ENCODE measurements at regions not wholly inside any gene's neighbourhood (a gene's known extent, or its start where the extent isn't known, plus 50 kb on each side); places are given as distances from the start of the nearest gene placed in this dataset.

GRCh38 chr20:60579941-60580515, 621.8 kb downstream of the CDH26 start (continued):
- TF ChIP-seq CREB5 (CRISPR knock-in tag; IDR thresholded peaks at IDR 0.05; ENCODE audit: low read depth) (no peak), BACH2 (CRISPR knock-in tag; IDR thresholded peaks at IDR 0.05; ENCODE audit: borderline replicate concordance) (no peak), TOX (CRISPR knock-in tag; IDR thresholded peaks at IDR 0.05; ENCODE audit: borderline replicate concordance) (no peak), ZC3H10 (CRISPR knock-in tag; IDR thresholded peaks at IDR 0.05) (no peak)

GRCh38 chr20:60581606-60582115, 623.4 kb downstream of the CDH26 start:
- TF ChIP-seq ZFP30 (CRISPR knock-in tag; IDR thresholded peaks at IDR 0.05) (no peak), ARNTL (CRISPR knock-in tag; IDR thresholded peaks at IDR 0.05; ENCODE audit: borderline replicate concordance, low read depth) (no peak), ZFP3 (CRISPR knock-in tag; IDR thresholded peaks at IDR 0.05) (no peak), ISL1 (CRISPR knock-in tag; IDR thresholded peaks at IDR 0.05) (no peak), ZNF8 (CRISPR knock-in tag; IDR thresholded peaks at IDR 0.05) (no peak), POU6F1 (CRISPR knock-in tag; IDR thresholded peaks at IDR 0.05; ENCODE audit: borderline replicate concordance, low read depth) (no peak), CREB5 (CRISPR knock-in tag; IDR thresholded peaks at IDR 0.05; ENCODE audit: low read depth) (no peak), PPARA (CRISPR knock-in tag; IDR thresholded peaks at IDR 0.05; ENCODE audit: borderline replicate concordance) (no peak), OSR1 (CRISPR knock-in tag; IDR thresholded peaks at IDR 0.05) (no peak), ZC3H10 (CRISPR knock-in tag; IDR thresholded peaks at IDR 0.05) (no peak), GLIS3 (CRISPR knock-in tag; IDR thresholded peaks at IDR 0.05) (no peak), PATZ1 (CRISPR knock-in tag; IDR thresholded peaks at IDR 0.05; ENCODE audit: borderline replicate concordance) (no peak), BACH2 (CRISPR knock-in tag; IDR thresholded peaks at IDR 0.05; ENCODE audit: borderline replicate concordance) (no peak), CSDC2 (CRISPR knock-in tag; IDR thresholded peaks at IDR 0.05) (no peak), ZNF70 (CRISPR knock-in tag; IDR thresholded peaks at IDR 0.05) (no peak), TCF4 (CRISPR knock-in tag; IDR thresholded peaks at IDR 0.05; ENCODE audit: borderline replicate concordance) (no peak), TSHZ2 (CRISPR knock-in tag; IDR thresholded peaks at IDR 0.05) (no peak), TOX (CRISPR knock-in tag; IDR thresholded peaks at IDR 0.05; ENCODE audit: borderline replicate concordance) (no peak), CSRNP3 (CRISPR knock-in tag; IDR thresholded peaks at IDR 0.05) (no peak)
- ATAC-seq: no peak

- ATAC-seq: no peak
- TF ChIP-seq PPARA (CRISPR knock-in tag; IDR thresholded peaks at IDR 0.05; ENCODE audit: borderline replicate concordance) (no peak), ZC3H10 (CRISPR knock-in tag; IDR thresholded peaks at IDR 0.05) (no peak), TSHZ2 (CRISPR knock-in tag; IDR thresholded peaks at IDR 0.05) (no peak), POU6F1 (CRISPR knock-in tag; IDR thresholded peaks at IDR 0.05; ENCODE audit: borderline replicate concordance, low read depth) (no peak), TOX (CRISPR knock-in tag; IDR thresholded peaks at IDR 0.05; ENCODE audit: borderline replicate concordance) (no peak), ARNTL (CRISPR knock-in tag; IDR thresholded peaks at IDR 0.05; ENCODE audit: borderline replicate concordance, low read depth) (no peak)
Measured at GRCh38 chr20:60583741-60584140, 625.5 kb downstream of the CDH26 start.
